GM23338 (cell line): ENCODE measurements at regions not wholly inside any gene's neighbourhood (a gene's known extent, or its start where the extent isn't known, plus 50 kb on each side); places are given as distances from the start of the nearest gene placed in this dataset.

ENCODE experiments used
- ATAC-seq: fragments of 200-7000 bp; cut with Tn5 transposase; 3 replicates; pipeline ENCODE4 v1.9.1; 2020
- DNase-seq: peaks from one replicate; pipeline ENCODE4 v3.0.0-alpha.2; 2015; ENCODE audit warnings: low spot score
- H2AFZ ChIP-seq: fragments of 200-600 bp; sonication (generic); 2 replicates; pipeline ENCODE4 v1.8.0; 2016; ENCODE audit warnings: antibody characterized with exemption, mild to moderate bottlenecking, moderate library complexity
- H3F3A ChIP-seq: fragments of 200-600 bp; sonication (generic); replicated peaks from 2 replicates; pipeline ENCODE4 v1.8.0; 2017; ENCODE audit warnings: antibody characterized with exemption, mixed run types, low read depth
- H3K27ac ChIP-seq: fragments of 200-600 bp; sonication (generic); 2 replicates; pipeline ENCODE4 v1.6.1; 2016; ENCODE audit warnings: low read depth
- H3K27me3 ChIP-seq: fragments of 200-600 bp; sonication (generic); 2 replicates; pipeline ENCODE4 v1.8.0; 2016; ENCODE audit warnings: mild to moderate bottlenecking, mixed run types, moderate library complexity; ENCODE audit not compliant: insufficient read depth
- H3K36me3 ChIP-seq: fragments of 200-600 bp; sonication (generic); 2 replicates; pipeline ENCODE4 v1.8.0; 2016; ENCODE audit warnings: mild to moderate bottlenecking; ENCODE audit not compliant: insufficient read depth
- H3K4me1 ChIP-seq: fragments of 200-600 bp; sonication (generic); 2 replicates; pipeline ENCODE4 v1.8.0; 2016; ENCODE audit warnings: mild to moderate bottlenecking, moderate library complexity; ENCODE audit not compliant: insufficient read depth
- H3K4me2 ChIP-seq: fragments of 200-600 bp; sonication (generic); 2 replicates; pipeline ENCODE4 v1.7.1; 2017; ENCODE audit warnings: mixed run types
- H3K4me3 ChIP-seq: fragments of 200-600 bp; sonication (generic); 2 replicates; pipeline ENCODE4 v1.6.1; 2016; ENCODE audit warnings: mixed run types
- H3K79me2 ChIP-seq: fragments of 200-600 bp; sonication (generic); replicated peaks from 2 replicates; pipeline ENCODE4 v1.8.0; 2017; ENCODE audit warnings: mild to moderate bottlenecking; ENCODE audit not compliant: insufficient read depth
- H3K9me2 ChIP-seq: fragments of 200-600 bp; sonication (generic); 2 replicates; pipeline ENCODE4 v1.8.0; 2017; ENCODE audit not compliant: insufficient read depth
- H4K20me1 ChIP-seq: fragments of 200-600 bp; sonication (generic); replicated peaks from 2 replicates; pipeline ENCODE4 v1.8.0; 2017; ENCODE audit warnings: mild to moderate bottlenecking; ENCODE audit not compliant: insufficient read depth
- H3K27ac Mint-ChIP-seq: 2 replicates; pipeline ENCODE4 v1.8.0; 2020; ENCODE audit warnings: inconsistent platforms, mild to moderate bottlenecking, moderate library complexity, mixed read lengths
- H3K27me3 Mint-ChIP-seq: 3 replicates; pipeline ENCODE4 v1.8.0; 2022; ENCODE audit warnings: low read depth, mild to moderate bottlenecking, moderate library complexity, mixed read lengths, inconsistent platforms; ENCODE audit not compliant: insufficient read depth, poor library complexity
- H3K36me3 Mint-ChIP-seq: 3 replicates; pipeline ENCODE4 v1.8.0; 2021; ENCODE audit warnings: low read depth, mild to moderate bottlenecking, inconsistent platforms, moderate library complexity, mixed read lengths
- H3K4me1 Mint-ChIP-seq: 3 replicates; pipeline ENCODE4 v1.8.0; 2020; ENCODE audit warnings: mild to moderate bottlenecking, inconsistent platforms, mixed read lengths
- H3K4me3 Mint-ChIP-seq: 3 replicates; pipeline ENCODE4 v1.8.0; 2021; ENCODE audit warnings: moderate library complexity, mild to moderate bottlenecking, inconsistent platforms, mixed read lengths
- H3K9me3 Mint-ChIP-seq: 3 replicates; pipeline ENCODE4 v1.8.0; 2020; ENCODE audit warnings: moderate library complexity, mild to moderate bottlenecking, inconsistent platforms, mixed read lengths
- CREB1 ChIP-seq: fragments of 250-450 bp; sonication (Bioruptor Pico); IDR thresholded peaks from 2 replicates; pipeline ENCODE4 v1.5.0; 2020; ENCODE audit warnings: low read depth, mild to moderate bottlenecking, moderate library complexity
- ETS1 ChIP-seq: IDR thresholded peaks from 2 replicates; pipeline ENCODE4 v1.6.1; 2016; ENCODE audit warnings: antibody characterized with exemption
- EZH2 ChIP-seq: fragments of 200-600 bp; sonication (generic); IDR thresholded peaks from one replicate; pipeline ENCODE4 v1.8.0; 2017; ENCODE audit warnings: antibody characterized with exemption, mild to moderate bottlenecking, low read depth; ENCODE audit not compliant: unreplicated experiment
- EZH2phosphoT487 ChIP-seq: fragments of 200-600 bp; sonication (generic); IDR thresholded peaks from one replicate; pipeline ENCODE4 v1.8.1; 2018; ENCODE audit warnings: antibody characterized with exemption; ENCODE audit not compliant: unreplicated experiment
- JUNB ChIP-seq: IDR thresholded peaks from one replicate; pipeline ENCODE4 v1.6.1; 2016; ENCODE audit warnings: antibody characterized with exemption; ENCODE audit not compliant: unreplicated experiment
- NANOG ChIP-seq: IDR thresholded peaks from 2 replicates; pipeline ENCODE4 v1.6.1; 2016; ENCODE audit warnings: antibody characterized with exemption, borderline replicate concordance
- POLR2AphosphoS5 ChIP-seq: IDR thresholded peaks from 2 replicates; pipeline ENCODE4 v1.6.1; 2016; ENCODE audit warnings: antibody characterized with exemption, low read depth
- STAT1 ChIP-seq: IDR thresholded peaks from one replicate; pipeline ENCODE4 v1.6.1; 2016; ENCODE audit warnings: antibody characterized with exemption; ENCODE audit not compliant: unreplicated experiment
- ZNF331 ChIP-seq: fragments of 250-450 bp; sonication (Bioruptor Pico); IDR thresholded peaks from 2 replicates; pipeline ENCODE4 v1.5.0; 2020; ENCODE audit warnings: low read depth, mild to moderate bottlenecking, moderate library complexity
- ZNF462 ChIP-seq: fragments of 250-450 bp; sonication (Bioruptor Pico); IDR thresholded peaks from 2 replicates; pipeline ENCODE4 v1.5.0; 2020; ENCODE audit warnings: mild to moderate bottlenecking, moderate library complexity
- TF ChIP-seq, protein P1 (sequence below), 2 experiments: fragments of 200-600 bp in 1 of 2; sonication (generic) in 1 of 2; conservative IDR thresholded peaks; 2 replicates each; pipeline versions ENCODE4 v1.5.1 to v1.6.1; 2016 to 2017; ENCODE audit warnings: antibody characterized with exemption in 2 of 2, low read depth in 2 of 2, mild to moderate bottlenecking in 2 of 2, moderate library complexity in 1 of 2

DNA sequence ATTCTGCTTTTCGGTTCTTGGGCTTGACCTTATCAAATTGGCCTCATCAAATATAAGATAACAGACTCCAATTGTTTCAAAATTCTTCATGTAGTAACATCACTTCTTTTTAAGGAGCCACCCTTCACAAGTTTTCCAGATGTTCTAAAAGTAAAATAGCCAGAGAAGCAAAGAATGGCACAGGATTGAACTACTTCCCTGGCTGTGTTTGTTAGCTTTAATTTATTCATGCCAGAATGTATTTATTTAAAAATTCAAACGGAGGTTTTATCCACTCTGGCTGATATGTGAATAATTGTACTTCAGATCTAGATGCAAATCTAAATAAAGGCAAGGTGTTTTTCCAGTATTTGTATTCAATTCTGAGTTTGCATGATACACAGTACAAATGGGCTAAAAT, 581.3 kb upstream of the TENM3 start:
- Mint-ChIP-seq H3K9me3 (no peaks in the 10 kb centered on the region), H3K27me3 (peaks cover 2% of the 10 kb centered on the region), H3K4me3 (no peak overlapping the region), H3K36me3 (no peaks in the 10 kb centered on the region), H3K4me1 (no peaks in the 10 kb centered on the region; the same call in 1 of the 3 replicates), H3K27ac (no peak overlapping the region)
- Histone ChIP-seq H3K9me2 (peaks cover 3% of the 10 kb centered on the region; the same call in 1 of the 2 replicates), H2AFZ (no peak overlapping the region), H3F3A (no peaks in the 10 kb centered on the region), H3K36me3 (no peaks in the 10 kb centered on the region), H3K27me3 (no peaks in the 10 kb centered on the region), H3K4me2 (no peak overlapping the region), H3K27ac (no peak overlapping the region), H4K20me1 (no peaks in the 10 kb centered on the region), H3K79me2 (no peaks in the 10 kb centered on the region), H3K4me3 (no peak overlapping the region), H3K4me1 (no peaks in the 10 kb centered on the region)
- no peak for ATAC-seq
- DNase-seq: no peak
- TF ChIP-seq ZNF331 (CRISPR knock-in tag): no peak
- TF ChIP-seq STAT1: no peak
- no peak for TF ChIP-seq POLR2AphosphoS5
- TF ChIP-seq, protein P1, sequence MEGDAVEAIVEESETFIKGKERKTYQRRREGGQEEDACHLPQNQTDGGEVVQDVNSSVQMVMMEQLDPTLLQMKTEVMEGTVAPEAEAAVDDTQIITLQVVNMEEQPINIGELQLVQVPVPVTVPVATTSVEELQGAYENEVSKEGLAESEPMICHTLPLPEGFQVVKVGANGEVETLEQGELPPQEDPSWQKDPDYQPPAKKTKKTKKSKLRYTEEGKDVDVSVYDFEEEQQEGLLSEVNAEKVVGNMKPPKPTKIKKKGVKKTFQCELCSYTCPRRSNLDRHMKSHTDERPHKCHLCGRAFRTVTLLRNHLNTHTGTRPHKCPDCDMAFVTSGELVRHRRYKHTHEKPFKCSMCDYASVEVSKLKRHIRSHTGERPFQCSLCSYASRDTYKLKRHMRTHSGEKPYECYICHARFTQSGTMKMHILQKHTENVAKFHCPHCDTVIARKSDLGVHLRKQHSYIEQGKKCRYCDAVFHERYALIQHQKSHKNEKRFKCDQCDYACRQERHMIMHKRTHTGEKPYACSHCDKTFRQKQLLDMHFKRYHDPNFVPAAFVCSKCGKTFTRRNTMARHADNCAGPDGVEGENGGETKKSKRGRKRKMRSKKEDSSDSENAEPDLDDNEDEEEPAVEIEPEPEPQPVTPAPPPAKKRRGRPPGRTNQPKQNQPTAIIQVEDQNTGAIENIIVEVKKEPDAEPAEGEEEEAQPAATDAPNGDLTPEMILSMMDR (conservative IDR thresholded peaks at IDR 0.05; ENCODE audit: low read depth in 2 of 2): no peak
- TF ChIP-seq CREB1 (CRISPR knock-in tag): no peak
- no peak for TF ChIP-seq ETS1

DNA sequence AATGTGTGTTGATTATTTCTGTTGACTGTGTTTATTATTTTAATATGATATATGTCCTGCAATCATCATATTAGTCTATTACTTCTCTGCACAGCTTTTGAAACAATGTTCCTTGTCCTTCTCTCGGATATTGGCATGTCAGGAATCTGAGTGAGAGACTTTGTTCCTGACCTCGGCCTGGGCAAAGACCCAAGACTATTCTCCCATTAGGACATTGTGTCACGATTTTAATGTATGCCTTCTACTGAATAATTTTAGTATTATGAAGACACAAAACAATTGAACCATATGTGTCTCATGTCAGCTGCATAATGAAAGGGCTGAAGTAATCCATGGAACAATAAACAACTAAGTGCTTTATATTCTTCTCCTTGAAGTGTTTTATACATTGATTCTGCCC, 580.8 kb upstream of the TENM3 start:
- Mint-ChIP-seq H3K9me3 (no peaks in the 10 kb centered on the region), H3K4me1 (no peaks in the 10 kb centered on the region; the same call in 1 of the 3 replicates), H3K4me3 (no peak overlapping the region), H3K36me3 (no peaks in the 10 kb centered on the region), H3K27me3 (peaks cover 2% of the 10 kb centered on the region), H3K27ac (no peak overlapping the region)
- H3K4me2 ChIP-seq: no peak overlapping the region
- H4K20me1 ChIP-seq: no peaks in the 10 kb centered on the region
- H3F3A ChIP-seq: no peaks in the 10 kb centered on the region
- H3K79me2 ChIP-seq: no peaks in the 10 kb centered on the region
- DNase-seq (no peak), ATAC-seq (no peak)
- H3K4me1 ChIP-seq: no peaks in the 10 kb centered on the region
- H3K27me3 ChIP-seq: no peaks in the 10 kb centered on the region
- H3K4me3 ChIP-seq: no peak overlapping the region
- H2AFZ ChIP-seq: no peak overlapping the region
- peaks cover 2% of the 10 kb centered on the region; the same call in 1 of the 2 replicates for H3K9me2 ChIP-seq
- H3K27ac ChIP-seq: no peak overlapping the region
- no peaks in the 10 kb centered on the region for H3K36me3 ChIP-seq
- TF ChIP-seq ZNF462: no peak
- TF ChIP-seq NANOG: no peak
- no peak for TF ChIP-seq STAT1
- TF ChIP-seq CREB1 (CRISPR knock-in tag): no peak
- TF ChIP-seq, protein P1 (conservative IDR thresholded peaks at IDR 0.05; ENCODE audit: low read depth in 2 of 2): no peak
- no peak for TF ChIP-seq EZH2
- TF ChIP-seq POLR2AphosphoS5: no peak
- TF ChIP-seq JUNB: no peak
- TF ChIP-seq ZNF331 (CRISPR knock-in tag): no peak
- TF ChIP-seq EZH2phosphoT487: no peak
